Tibial nerve (tissue), 4 donors: ENCODE measurements at regions not wholly inside any gene's neighbourhood (a gene's known extent, or its start where the extent isn't known, plus 50 kb on each side); places are given as distances from the start of the nearest gene placed in this dataset.

Source experiments
- DNase-seq, 2 donors: peaks; one replicate each; pipeline ENCODE4 v3.0.0-alpha.2; 2019; ENCODE audit warnings: low spot score in 2 of 2
- H3K27ac ChIP-seq, 4 donors: fragments of 200-600 bp; sonication (generic) in 3 of 4; one replicate each; pipeline ENCODE4 v1.5.1; 2017 to 2019; ENCODE audit warnings: mild to moderate bottlenecking in 1 of 4
- H3K27me3 ChIP-seq, 2 donors: fragments of 200-600 bp; sonication (generic) in 1 of 2; one replicate each; pipeline versions ENCODE4 v1.5.1 to v1.6.0; 2017 to 2019
- H3K36me3 ChIP-seq, 3 donors: fragments of 200-600 bp; sonication (generic); one replicate each; pipeline ENCODE4 v1.5.1; 2018 to 2019
- H3K4me1 ChIP-seq, 4 donors: fragments of 200-600 bp; sonication (generic) in 3 of 4; one replicate each; pipeline ENCODE4 v1.5.1; 2017 to 2019
- H3K4me3 ChIP-seq, 4 donors: fragments of 200-600 bp; sonication (generic) in 3 of 4; one replicate each; pipeline ENCODE4 v1.5.1; 2017 to 2019; ENCODE audit warnings: mild to moderate bottlenecking in 1 of 4, moderate library complexity in 1 of 4
- H3K9me3 ChIP-seq, 4 donors: fragments of 200-600 bp; sonication (generic) in 3 of 4; one replicate each; pipeline ENCODE4 v1.5.1; 2017 to 2019
- EP300 ChIP-seq, 2 donors: sonication (generic); formaldehyde crosslinking; IDR thresholded peaks; one replicate each; pipeline ENCODE4 v1.6.1; 2017; ENCODE audit warnings: antibody characterized with exemption in 2 of 2, mild to moderate bottlenecking in 1 of 2
- POLR2A ChIP-seq, 2 donors: fragments of 450-650 bp; IDR thresholded peaks; one replicate each; pipeline ENCODE4 v1.6.1; 2017; ENCODE audit warnings: antibody characterized with exemption in 2 of 2, mild to moderate bottlenecking in 2 of 2, moderate library complexity in 2 of 2
- WGBS, 2 donors: methylation state at CpG; one replicate each; pipeline ENCODE4 v1.1.5; 2018; 5-methylcytosine and 5-hydroxymethylcytosine counted together
- TF ChIP-seq, protein P1 (sequence below), 5 experiments: fragments of 200-600 bp in 3 of 5; fragments of 450-650 bp in 2 of 5; sonication (generic) in 3 of 5; IDR thresholded peaks; one replicate each; pipeline ENCODE4 v1.5.1; 2016 to 2019; ENCODE audit warnings: antibody characterized with exemption in 5 of 5, mild to moderate bottlenecking in 3 of 5, moderate library complexity in 2 of 5

DNA sequence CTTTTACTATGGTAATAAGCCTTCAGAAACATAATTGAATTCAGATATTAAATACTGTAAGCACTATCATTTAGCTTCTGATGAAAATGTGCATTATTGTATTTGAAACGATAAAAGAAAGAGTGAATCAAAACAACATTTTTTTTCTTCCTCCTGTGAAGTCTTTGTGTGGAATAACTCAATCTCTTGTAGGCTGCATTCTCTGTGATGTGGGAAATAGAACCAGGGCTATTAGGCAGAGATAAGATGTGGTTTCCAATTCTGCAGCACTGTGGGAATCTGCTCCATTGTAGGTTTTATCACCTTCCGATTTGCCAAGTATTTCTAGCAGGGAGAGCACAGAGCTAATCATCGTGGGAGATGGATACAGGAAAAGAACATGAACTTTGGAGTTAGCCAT is 624.5 kb downstream of the RBFOX1 start:
- no peaks in the 10 kb centered on the region for H3K4me1 ChIP-seq
- no peaks in the 10 kb centered on the region for H3K27me3 ChIP-seq
- 52 to 54% methylated on average over 3 of the region's 3 CpGs for WGBS, 2 donors
- H3K27ac ChIP-seq: no peak overlapping the region
- H3K36me3 ChIP-seq: no peaks in the 10 kb centered on the region
- DNase-seq: no peak
- no peaks in the 10 kb centered on the region for H3K9me3 ChIP-seq
- H3K4me3 ChIP-seq: no peak overlapping the region
- TF ChIP-seq, protein P1, sequence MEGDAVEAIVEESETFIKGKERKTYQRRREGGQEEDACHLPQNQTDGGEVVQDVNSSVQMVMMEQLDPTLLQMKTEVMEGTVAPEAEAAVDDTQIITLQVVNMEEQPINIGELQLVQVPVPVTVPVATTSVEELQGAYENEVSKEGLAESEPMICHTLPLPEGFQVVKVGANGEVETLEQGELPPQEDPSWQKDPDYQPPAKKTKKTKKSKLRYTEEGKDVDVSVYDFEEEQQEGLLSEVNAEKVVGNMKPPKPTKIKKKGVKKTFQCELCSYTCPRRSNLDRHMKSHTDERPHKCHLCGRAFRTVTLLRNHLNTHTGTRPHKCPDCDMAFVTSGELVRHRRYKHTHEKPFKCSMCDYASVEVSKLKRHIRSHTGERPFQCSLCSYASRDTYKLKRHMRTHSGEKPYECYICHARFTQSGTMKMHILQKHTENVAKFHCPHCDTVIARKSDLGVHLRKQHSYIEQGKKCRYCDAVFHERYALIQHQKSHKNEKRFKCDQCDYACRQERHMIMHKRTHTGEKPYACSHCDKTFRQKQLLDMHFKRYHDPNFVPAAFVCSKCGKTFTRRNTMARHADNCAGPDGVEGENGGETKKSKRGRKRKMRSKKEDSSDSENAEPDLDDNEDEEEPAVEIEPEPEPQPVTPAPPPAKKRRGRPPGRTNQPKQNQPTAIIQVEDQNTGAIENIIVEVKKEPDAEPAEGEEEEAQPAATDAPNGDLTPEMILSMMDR (IDR thresholded peaks at IDR 0.05): no peak
- no peak for TF ChIP-seq EP300 (IDR thresholded peaks at IDR 0.05)
- TF ChIP-seq POLR2A (IDR thresholded peaks at IDR 0.05): no peak

DNA sequence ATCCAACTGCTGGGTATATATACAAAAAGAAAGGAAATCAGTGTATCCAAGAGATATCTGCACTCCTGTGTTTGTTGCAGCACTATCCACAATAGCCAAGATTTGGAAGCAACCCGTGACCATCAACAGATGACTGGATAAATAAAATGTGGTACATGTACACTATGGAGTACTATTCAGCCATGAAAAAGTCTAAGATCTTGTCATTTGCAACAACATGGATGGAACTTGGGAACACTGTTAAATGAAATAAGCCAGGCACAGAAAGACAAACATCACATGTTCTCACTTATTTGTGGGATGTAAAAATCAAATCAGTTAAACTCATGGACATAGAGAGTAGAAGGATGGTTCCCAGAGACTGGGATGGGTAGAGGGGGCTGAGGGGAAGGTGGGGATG is 620.7 kb downstream of the RBFOX1 start:
- no peaks in the 10 kb centered on the region for H3K36me3 ChIP-seq
- no peaks in the 10 kb centered on the region for H3K4me1 ChIP-seq
- no peak overlapping the region for H3K4me3 ChIP-seq
- DNase-seq: no peak
- H3K9me3 ChIP-seq: no peaks in the 10 kb centered on the region
- no peaks in the 10 kb centered on the region for H3K27me3 ChIP-seq
- 72 to 85% methylated on average over 1 of the region's 1 CpG for WGBS, 2 donors
- H3K27ac ChIP-seq: no peak overlapping the region
- TF ChIP-seq, protein P1 (IDR thresholded peaks at IDR 0.05): no peak
- TF ChIP-seq EP300 (IDR thresholded peaks at IDR 0.05) (no peak), POLR2A (IDR thresholded peaks at IDR 0.05) (no peak)

DNA sequence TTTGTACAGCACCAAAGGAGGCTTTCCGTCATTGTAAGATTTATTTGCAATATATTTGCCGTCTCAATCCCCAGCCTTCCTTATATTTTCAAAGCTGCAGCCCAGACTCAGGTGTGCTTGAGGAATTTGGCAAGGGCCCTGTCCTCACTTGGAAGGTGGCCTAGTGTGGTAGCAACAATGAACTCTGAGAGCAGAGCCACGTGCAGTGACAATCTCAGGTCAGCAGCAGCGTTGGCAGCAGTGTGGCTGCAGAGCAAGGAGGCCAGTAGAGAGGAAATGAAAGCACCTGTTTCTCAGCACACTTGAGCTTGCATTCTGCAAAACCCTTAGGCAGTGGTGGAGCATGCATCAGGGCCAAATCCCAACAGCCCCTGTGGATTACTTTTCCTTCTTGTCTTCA is 613.5 kb downstream of the RBFOX1 start:
- Histone ChIP-seq H3K9me3 (no peaks in the 10 kb centered on the region), H3K27ac (no peak overlapping the region), H3K27me3 (no peaks in the 10 kb centered on the region), H3K36me3 (no peaks in the 10 kb centered on the region), H3K4me1 (no peaks in the 10 kb centered on the region), H3K4me3 (no peak overlapping the region)
- 54 to 74% methylated on average over 3 to 4 of the region's 4 CpGs for WGBS, 2 donors
- DNase-seq: no peak
- TF ChIP-seq EP300 (IDR thresholded peaks at IDR 0.05): no peak
- TF ChIP-seq POLR2A (IDR thresholded peaks at IDR 0.05): no peak
- TF ChIP-seq, protein P1 (IDR thresholded peaks at IDR 0.05): no peak

DNA sequence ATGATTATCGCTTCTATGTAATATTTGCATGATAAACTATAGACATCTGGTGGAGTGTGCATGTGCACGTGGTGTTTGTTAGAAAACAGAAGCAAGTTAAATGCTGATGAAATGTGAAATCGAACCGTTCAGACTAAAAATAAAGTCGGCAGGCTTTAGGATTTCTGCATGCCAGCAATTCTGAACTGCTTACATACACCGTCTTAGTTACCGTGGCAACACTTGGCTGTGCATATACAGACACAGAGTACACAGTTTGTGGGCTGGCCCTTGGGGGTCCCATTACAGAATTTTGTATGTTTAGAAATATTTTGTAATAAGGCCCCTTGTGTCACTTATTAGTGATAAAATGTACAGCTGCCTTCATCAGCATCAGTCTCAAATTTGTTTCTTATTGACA is 605.5 kb downstream of the RBFOX1 start:
- no peaks in the 10 kb centered on the region for H3K36me3 ChIP-seq
- no peak for DNase-seq
- TF ChIP-seq, protein P1 (IDR thresholded peaks at IDR 0.05): no peak
- TF ChIP-seq POLR2A (IDR thresholded peaks at IDR 0.05): no peak
- no peak for TF ChIP-seq EP300 (IDR thresholded peaks at IDR 0.05)
- no peaks in the 10 kb centered on the region for H3K27me3 ChIP-seq
- H3K4me1 ChIP-seq: no peaks in the 10 kb centered on the region
- WGBS, 2 donors: 48 to 50% methylated on average over 7 of the region's 7 CpGs
- H3K27ac ChIP-seq: no peak overlapping the region
- no peaks in the 10 kb centered on the region for H3K9me3 ChIP-seq
- no peak overlapping the region for H3K4me3 ChIP-seq

DNA sequence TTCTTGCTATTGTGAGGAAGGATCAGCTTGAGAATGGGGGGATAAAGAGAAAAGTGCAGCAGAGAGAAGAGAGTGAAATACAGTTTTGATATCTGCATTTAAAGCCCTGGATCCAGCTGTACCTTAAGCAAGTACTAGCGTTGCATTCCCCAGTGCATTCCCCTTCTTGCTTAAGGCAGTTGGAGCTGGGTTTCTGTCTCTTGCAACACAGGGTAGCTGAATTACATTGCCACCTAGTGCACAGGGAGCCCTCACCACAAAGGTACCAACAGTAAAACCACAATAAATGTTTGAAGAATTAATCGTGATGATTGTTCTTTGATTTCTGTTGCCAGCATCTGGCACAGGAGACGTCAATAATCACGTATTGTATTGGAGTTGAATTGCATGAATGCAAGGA is 588.7 kb downstream of the RBFOX1 start:
- DNase-seq: no peak
- TF ChIP-seq EP300 (IDR thresholded peaks at IDR 0.05) (no peak), POLR2A (IDR thresholded peaks at IDR 0.05) (no peak)
- TF ChIP-seq, protein P1 (IDR thresholded peaks at IDR 0.05): no peak
- H3K4me3 ChIP-seq: no peak overlapping the region
- no peaks in the 10 kb centered on the region for H3K36me3 ChIP-seq
- no peak overlapping the region for H3K27ac ChIP-seq
- WGBS, 2 donors: 60 to 65% methylated on average over 4 of the region's 4 CpGs
- no peaks in the 10 kb centered on the region for H3K9me3 ChIP-seq
- H3K27me3 ChIP-seq: no peaks in the 10 kb centered on the region
- H3K4me1 ChIP-seq: no peaks in the 10 kb centered on the region
